ENCODE measurements at regions not wholly inside any gene's neighbourhood (a gene's known extent, or its start where the extent isn't known, plus 50 kb on each side); places are given as distances from the start of the nearest gene placed in this dataset.

DNA sequence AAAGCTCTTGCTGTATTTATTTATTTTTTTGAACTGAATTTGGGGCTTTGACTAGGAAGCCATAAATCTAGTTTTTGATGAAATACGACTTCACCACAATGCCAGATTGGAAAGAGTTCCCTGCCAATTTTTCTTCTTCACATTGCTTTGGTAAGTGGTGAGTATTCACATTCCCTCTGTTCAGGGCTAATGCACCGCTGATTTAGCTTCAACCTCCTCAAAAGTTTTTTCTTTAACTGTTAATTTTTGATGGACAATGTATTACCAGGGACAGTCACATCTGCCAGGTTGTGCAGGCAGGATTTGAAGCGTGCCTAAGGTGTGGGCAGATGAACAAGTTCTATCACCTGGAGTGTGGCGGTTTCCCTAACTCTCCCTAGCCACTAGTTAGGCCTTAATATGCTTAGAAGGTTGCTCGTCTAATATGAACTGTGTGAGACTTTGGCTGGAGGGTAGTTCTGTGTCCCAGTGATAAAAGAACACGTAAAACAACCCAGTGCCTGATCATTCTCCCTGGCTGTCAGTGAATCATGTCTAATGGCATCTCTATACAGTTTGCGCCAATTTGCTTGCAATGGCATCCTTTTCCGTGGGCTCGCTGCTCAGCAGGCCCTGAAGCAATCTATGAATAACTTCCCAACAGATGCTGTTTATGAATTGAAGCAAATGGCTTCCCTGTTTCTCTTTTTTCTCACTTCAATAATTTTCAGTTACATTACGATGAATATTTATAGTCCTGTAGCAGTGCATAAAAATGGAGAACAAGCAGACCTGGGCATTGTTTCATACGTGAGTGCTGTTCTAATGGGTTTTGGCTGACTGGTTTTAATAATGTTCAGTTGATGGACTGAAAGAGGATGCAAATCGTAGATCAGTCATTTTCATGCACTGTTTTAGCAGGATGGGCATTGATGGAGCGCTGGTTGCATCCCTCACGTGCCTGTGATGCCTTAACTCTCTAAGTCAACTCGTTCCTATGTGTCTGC is 243.2 kb upstream of the SUCLG2 start:
- Histone ChIP-seq H3K4me3 (ENCODE audit: low read depth, low read length) (no peak overlapping the region), H3K9me3 (no peaks in the 10 kb centered on the region), H3K36me3 (ENCODE audit: control insufficient read depth, insufficient read depth, low read length) (no peaks in the 10 kb centered on the region), H3K4me1 (0 out of 2 replicates have a peak, but pooled peaks cover 5% of the 10 kb centered on the region), H3K27me3 (replicated peaks; ENCODE audit: control insufficient read depth, insufficient read depth, low read length) (no peaks in the 10 kb centered on the region)
- ChIA-PET CTCF (no interaction called here), POLR2A (no interaction called here)
- no TSS peak for BruUV-seq (replicated peaks)
- Mint-ChIP-seq H3K4me3 (ENCODE audit: unreplicated experiment) (no peak overlapping the region), H3K27me3 (ENCODE audit: insufficient read depth, unreplicated experiment) (no peaks in the 10 kb centered on the region), H3K9me3 (ENCODE audit: unreplicated experiment) (no peaks in the 10 kb centered on the region), H3K36me3 (ENCODE audit: insufficient read depth, unreplicated experiment) (no peaks in the 10 kb centered on the region), H3K27ac (ENCODE audit: unreplicated experiment) (no peak overlapping the region), H3K4me1 (ENCODE audit: low read depth, unreplicated experiment) (peaks cover 14% of the 10 kb centered on the region)
- TF ChIP-seq, protein P1, sequence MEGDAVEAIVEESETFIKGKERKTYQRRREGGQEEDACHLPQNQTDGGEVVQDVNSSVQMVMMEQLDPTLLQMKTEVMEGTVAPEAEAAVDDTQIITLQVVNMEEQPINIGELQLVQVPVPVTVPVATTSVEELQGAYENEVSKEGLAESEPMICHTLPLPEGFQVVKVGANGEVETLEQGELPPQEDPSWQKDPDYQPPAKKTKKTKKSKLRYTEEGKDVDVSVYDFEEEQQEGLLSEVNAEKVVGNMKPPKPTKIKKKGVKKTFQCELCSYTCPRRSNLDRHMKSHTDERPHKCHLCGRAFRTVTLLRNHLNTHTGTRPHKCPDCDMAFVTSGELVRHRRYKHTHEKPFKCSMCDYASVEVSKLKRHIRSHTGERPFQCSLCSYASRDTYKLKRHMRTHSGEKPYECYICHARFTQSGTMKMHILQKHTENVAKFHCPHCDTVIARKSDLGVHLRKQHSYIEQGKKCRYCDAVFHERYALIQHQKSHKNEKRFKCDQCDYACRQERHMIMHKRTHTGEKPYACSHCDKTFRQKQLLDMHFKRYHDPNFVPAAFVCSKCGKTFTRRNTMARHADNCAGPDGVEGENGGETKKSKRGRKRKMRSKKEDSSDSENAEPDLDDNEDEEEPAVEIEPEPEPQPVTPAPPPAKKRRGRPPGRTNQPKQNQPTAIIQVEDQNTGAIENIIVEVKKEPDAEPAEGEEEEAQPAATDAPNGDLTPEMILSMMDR (IDR thresholded peaks at IDR 0.05; ENCODE audit: insufficient read depth in 1 of 2, low read depth in 1 of 2, low read length in 1 of 2, severe bottlenecking in 1 of 2, unreplicated experiment in 1 of 2) = no peak
- no peak for DNase-seq
- intact Hi-C loops (cut with micrococcal nuclease; ENCODE audit: unreplicated experiment) = no loop called here

DNA sequence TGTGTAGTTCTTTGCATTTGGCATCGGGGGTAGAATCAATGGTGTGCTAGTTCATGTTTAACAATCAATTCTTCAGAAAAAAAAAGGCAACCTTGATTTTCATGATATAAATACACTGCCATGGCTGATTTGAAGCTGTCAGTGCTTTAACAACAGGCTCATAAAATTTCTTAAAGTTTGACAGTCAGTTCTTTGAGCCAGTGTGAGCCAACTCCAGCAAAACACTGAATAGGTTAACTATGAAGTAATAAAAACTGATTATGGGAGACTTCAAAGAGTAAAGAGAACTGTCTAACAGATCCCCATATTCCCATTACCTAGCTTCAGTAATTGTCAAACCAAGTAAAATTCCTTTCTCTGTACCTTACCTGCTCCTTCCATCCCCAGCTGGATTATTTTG is 241.7 kb upstream of the SUCLG2 start:
- DNase-seq = no peak
- Mint-ChIP-seq H3K27ac (ENCODE audit: unreplicated experiment) (no peak overlapping the region), H3K36me3 (ENCODE audit: insufficient read depth, unreplicated experiment) (no peaks in the 10 kb centered on the region), H3K4me1 (ENCODE audit: low read depth, unreplicated experiment) (peaks cover 14% of the 10 kb centered on the region), H3K4me3 (ENCODE audit: unreplicated experiment) (peak overlapping the region; percentile 6), H3K27me3 (ENCODE audit: insufficient read depth, unreplicated experiment) (no peaks in the 10 kb centered on the region), H3K9me3 (ENCODE audit: unreplicated experiment) (no peaks in the 10 kb centered on the region)
- no peaks in the 10 kb centered on the region for H3K36me3 ChIP-seq (ENCODE audit: control insufficient read depth, insufficient read depth, low read length)
- 0 out of 2 replicates have a peak, but pooled peaks cover 5% of the 10 kb centered on the region for H3K4me1 ChIP-seq
- no peaks in the 10 kb centered on the region for H3K9me3 ChIP-seq
- CTCF ChIA-PET = no interaction called here
- intact Hi-C loops (cut with micrococcal nuclease; ENCODE audit: unreplicated experiment) = no loop called here
- no peak overlapping the region for H3K4me3 ChIP-seq (ENCODE audit: low read depth, low read length)
- no peaks in the 10 kb centered on the region for H3K27me3 ChIP-seq (replicated peaks; ENCODE audit: control insufficient read depth, insufficient read depth, low read length)
- no TSS peak for BruUV-seq (replicated peaks)
- POLR2A ChIA-PET = no interaction called here
- TF ChIP-seq, protein P1 (IDR thresholded peaks at IDR 0.05; ENCODE audit: insufficient read depth in 1 of 2, low read depth in 1 of 2, low read length in 1 of 2, severe bottlenecking in 1 of 2, unreplicated experiment in 1 of 2) = no peak

DNA sequence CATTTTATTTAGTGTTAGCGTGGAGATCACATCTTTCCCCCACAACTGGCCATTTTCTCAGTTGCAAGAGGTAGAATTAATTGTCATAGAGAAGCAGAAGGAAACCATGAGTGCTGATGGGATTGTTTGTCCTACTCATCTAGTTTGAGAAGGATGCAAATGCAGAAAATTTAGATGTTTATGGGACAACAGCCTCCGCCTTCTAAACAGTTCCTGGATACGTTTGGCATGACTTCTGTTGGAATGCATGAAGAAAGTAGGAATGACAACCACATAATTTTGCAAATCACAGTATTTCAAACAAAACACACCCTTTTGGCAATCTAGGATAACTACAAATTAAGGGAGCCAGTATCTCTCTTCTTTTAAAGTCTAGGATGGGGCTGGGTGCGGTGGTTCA is 240.1 kb upstream of the SUCLG2 start:
- no peak for DNase-seq
- intact Hi-C loops (cut with micrococcal nuclease; ENCODE audit: unreplicated experiment) = no loop called here
- no peaks in the 10 kb centered on the region for H3K27me3 ChIP-seq (replicated peaks; ENCODE audit: control insufficient read depth, insufficient read depth, low read length)
- POLR2A ChIA-PET = no interaction called here
- H3K9me3 ChIP-seq = no peaks in the 10 kb centered on the region
- Mint-ChIP-seq H3K9me3 (ENCODE audit: unreplicated experiment) (no peaks in the 10 kb centered on the region), H3K27ac (ENCODE audit: unreplicated experiment) (no peak overlapping the region), H3K36me3 (ENCODE audit: insufficient read depth, unreplicated experiment) (no peaks in the 10 kb centered on the region), H3K27me3 (ENCODE audit: insufficient read depth, unreplicated experiment) (no peaks in the 10 kb centered on the region), H3K4me3 (ENCODE audit: unreplicated experiment) (no peak overlapping the region), H3K4me1 (ENCODE audit: low read depth, unreplicated experiment) (peaks cover 14% of the 10 kb centered on the region)
- BruUV-seq (replicated peaks) = no TSS peak
- CTCF ChIA-PET = no interaction called here
- no peaks in the 10 kb centered on the region for H3K36me3 ChIP-seq (ENCODE audit: control insufficient read depth, insufficient read depth, low read length)
- H3K4me1 ChIP-seq = 0 out of 2 replicates have a peak, but pooled peaks cover 5% of the 10 kb centered on the region
- TF ChIP-seq, protein P1 (IDR thresholded peaks at IDR 0.05; ENCODE audit: insufficient read depth in 1 of 2, low read depth in 1 of 2, low read length in 1 of 2, severe bottlenecking in 1 of 2, unreplicated experiment in 1 of 2) = no peak
- no peak overlapping the region for H3K4me3 ChIP-seq (ENCODE audit: low read depth, low read length)
